Cardiac fibroblast (primary cell): ENCODE measurements at regions not wholly inside any gene's neighbourhood (a gene's known extent, or its start where the extent isn't known, plus 50 kb on each side); places are given as distances from the start of the nearest gene placed in this dataset.
A peak's percentile ranks its signal among the peaks of the same experiment; 100 is the strongest.

Experiments
- DNase-seq, 2 donors: peaks; one replicate each; pipeline versions ENCODE4 v3.0.0 to v3.0.0-alpha.2; 2010; ENCODE audit warnings: low read depth in 2 of 2
- H3K4me3 ChIP-seq, 2 donors: replicated peaks in 1 of 2; 1 replicate in 1 of 2; 2 replicates in 1 of 2; pipeline ENCODE4 v1.5.1; 2011; ENCODE audit warnings: low read depth in 2 of 2, low read length in 2 of 2, mild to moderate bottlenecking in 2 of 2, moderate library complexity in 1 of 2
- TF ChIP-seq, protein P1 (sequence below): IDR thresholded peaks from one replicate; pipeline ENCODE4 v1.5.1; 2011; ENCODE audit warnings: low read depth, mild to moderate bottlenecking, low read length, inconsistent platforms

DNA sequence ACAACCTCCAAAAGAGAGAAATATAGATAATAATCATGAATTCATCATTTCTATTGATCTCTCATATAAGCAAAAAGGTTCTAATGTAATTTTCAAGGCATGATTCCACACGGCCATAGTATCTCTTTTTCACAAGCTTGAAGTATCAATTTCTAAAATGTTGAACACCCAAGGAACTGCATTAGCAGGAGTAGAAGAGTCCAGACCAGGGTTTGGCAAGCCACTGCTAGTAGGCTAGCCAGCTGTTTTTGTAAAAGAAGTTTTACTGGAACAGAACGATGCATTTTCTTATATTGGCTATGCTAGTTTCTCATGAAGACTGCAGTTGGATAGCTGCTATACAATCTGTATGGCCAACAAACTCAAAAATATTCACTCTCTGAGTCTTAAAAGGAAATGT, 481.5 kb upstream of the MIR17HG start:
- DNase-seq = peak in 1 of 2 donors; percentile 6
- TF ChIP-seq, protein P1, sequence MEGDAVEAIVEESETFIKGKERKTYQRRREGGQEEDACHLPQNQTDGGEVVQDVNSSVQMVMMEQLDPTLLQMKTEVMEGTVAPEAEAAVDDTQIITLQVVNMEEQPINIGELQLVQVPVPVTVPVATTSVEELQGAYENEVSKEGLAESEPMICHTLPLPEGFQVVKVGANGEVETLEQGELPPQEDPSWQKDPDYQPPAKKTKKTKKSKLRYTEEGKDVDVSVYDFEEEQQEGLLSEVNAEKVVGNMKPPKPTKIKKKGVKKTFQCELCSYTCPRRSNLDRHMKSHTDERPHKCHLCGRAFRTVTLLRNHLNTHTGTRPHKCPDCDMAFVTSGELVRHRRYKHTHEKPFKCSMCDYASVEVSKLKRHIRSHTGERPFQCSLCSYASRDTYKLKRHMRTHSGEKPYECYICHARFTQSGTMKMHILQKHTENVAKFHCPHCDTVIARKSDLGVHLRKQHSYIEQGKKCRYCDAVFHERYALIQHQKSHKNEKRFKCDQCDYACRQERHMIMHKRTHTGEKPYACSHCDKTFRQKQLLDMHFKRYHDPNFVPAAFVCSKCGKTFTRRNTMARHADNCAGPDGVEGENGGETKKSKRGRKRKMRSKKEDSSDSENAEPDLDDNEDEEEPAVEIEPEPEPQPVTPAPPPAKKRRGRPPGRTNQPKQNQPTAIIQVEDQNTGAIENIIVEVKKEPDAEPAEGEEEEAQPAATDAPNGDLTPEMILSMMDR = no peak
- no peak overlapping the region for H3K4me3 ChIP-seq

DNA sequence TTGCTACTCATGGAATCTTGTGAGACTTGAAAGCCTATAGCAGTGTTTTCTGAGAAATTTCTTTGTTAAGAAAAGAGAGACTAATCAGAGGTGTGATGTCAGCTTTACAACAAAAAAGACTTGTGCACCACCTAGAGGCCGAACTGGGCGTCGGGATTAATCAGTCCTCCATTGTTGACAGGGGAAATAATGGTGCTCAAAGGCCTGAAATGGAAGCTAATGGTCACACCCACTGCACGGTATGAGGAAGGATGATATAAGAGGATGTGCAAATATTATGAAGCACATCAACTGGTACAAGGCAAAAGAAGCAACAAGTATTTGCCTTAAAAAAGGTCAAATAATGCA, 480.2 kb upstream of the MIR17HG start:
- no peak overlapping the region for H3K4me3 ChIP-seq
- peak; percentile 79 to 90 for DNase-seq
- TF ChIP-seq, protein P1 = peak; percentile 72

DNA sequence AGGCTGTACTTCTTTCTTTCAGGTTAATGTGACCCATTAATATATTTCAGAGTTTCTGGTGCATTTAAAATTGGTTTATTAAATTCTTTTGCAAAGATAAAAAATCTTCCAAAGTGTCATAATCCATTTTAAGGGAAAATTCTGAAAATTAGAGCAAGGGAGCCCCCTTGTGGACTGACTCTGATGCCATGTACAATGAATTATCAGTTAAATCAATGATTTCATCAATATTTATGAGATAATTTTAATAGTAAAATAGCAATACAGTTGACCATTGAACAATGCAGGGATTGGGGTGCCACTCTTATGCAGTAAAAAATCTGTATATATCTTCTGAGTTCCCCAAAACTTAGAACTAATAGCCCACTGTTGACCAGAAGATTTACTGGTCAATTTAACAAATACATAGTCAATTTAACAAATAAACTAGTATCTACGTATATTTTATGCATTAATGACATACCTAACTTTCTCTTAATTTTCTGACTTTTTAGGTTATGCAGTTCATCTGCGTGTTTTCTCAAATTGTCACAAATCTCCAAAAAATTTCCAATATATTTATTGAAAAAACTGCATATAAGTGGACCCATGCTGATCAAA, 479.1 kb upstream of the MIR17HG start:
- H3K4me3 ChIP-seq = no peak overlapping the region
- peak; percentile 45 to 61 for DNase-seq
- TF ChIP-seq, protein P1 = peak; percentile 56

DNA sequence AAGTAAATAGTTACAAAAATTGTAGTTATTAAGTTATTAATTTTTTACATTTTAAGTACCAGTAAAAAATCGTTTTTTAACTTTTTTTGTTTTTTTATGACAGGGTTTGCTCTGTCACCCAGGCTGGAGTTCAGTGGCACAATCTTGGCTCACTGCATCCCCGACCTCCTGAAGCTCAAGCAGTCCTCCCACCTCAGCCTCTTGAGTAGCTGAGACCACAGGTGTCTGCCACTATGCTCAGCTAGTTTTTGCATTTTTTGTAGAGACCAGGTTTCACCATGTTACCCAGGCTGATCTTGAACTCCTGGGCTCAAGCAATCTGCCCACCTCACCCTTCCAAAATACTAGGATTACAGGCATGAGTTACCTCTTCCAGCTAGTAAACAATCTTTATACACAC, 477.9 kb upstream of the MIR17HG start:
- no peak overlapping the region for H3K4me3 ChIP-seq
- TF ChIP-seq, protein P1 = no peak

DNA sequence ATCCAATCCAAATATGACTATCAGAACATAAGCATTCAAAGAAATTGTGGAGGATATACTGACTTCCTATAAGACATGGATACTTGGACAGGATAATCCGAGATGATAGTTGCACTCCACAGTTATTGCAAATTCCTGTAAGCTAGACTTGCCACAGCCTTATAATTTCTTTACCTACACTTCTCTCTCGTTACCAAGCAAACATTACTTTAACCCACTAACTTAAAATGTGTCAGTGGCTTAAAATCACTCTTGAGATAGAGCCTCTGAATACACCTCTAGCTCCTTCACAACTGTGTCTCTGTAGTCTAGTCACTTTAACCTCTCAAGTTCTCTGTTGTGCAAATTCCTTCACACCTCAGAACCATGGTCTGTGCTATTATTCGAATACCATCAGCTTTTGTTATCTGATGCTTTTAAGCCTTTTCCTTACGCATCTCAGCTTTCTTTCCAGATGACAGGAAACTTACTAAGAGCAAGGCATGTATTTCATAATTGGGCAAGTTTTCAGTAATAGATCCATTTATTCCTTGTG, 474.9 kb upstream of the MIR17HG start:
- DNase-seq = no peak
- H3K4me3 ChIP-seq = no peak overlapping the region
- TF ChIP-seq, protein P1 = no peak

More for the DNA sequence above, 477.9 kb upstream of the MIR17HG start:
- no peak for DNase-seq

DNA sequence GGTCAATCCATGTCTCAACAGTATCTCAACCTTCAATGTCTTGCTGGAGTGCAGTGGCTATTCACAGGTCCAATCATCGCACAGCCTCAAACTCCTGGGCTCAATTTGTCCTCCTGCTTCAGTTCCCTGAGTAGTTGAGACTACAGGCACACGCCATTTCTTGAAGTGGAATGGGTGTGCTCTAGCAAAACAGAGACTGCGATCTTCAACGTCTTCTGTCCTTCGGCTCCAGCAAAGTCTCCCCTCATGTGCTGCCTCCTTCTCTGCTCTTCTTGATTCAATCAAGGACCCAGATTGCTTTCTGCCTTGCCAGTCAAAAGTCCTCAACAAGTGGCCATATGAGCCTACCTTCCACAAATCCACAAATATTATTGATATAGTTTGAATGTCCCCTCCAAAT, 466.7 kb upstream of the MIR17HG start:
- DNase-seq = no peak
- TF ChIP-seq, protein P1 = no peak
- no peak overlapping the region for H3K4me3 ChIP-seq

DNA sequence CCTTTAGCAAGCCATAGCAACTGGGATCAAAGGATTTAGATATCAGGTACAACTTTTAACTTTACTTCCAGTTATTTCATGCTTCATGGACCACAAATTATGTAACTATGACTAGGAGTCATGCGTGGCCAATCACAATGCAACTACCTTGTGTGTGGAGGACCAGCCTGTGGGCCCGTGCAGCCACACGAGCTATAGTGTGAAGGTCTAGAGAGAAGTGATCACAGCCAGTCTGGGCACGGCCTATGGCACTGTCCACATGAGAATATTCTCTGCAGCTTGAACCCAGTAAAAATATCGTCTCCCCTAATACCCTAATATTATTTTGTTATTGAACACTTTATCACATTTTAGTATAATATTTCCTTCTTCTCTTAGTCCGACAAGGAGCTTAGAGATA, 464.9 kb upstream of the MIR17HG start:
- no peak for DNase-seq
- no peak overlapping the region for H3K4me3 ChIP-seq
- TF ChIP-seq, protein P1 = no peak
